Skin of body (tissue), 1 donor: ENCODE measurements at regions not wholly inside any gene's neighbourhood (a gene's known extent, or its start where the extent isn't known, plus 50 kb on each side); places are given as distances from the start of the nearest gene placed in this dataset.

Experiments used
- DNase-seq: peaks from one replicate; lab custom pipeline; 2025; lab: John Stamatoyannopoulos, UW

GRCh38 chr21:25330266-25330665 lies 277.0 kb downstream of the MRPL39 start:
- no peak for DNase-seq

DNA sequence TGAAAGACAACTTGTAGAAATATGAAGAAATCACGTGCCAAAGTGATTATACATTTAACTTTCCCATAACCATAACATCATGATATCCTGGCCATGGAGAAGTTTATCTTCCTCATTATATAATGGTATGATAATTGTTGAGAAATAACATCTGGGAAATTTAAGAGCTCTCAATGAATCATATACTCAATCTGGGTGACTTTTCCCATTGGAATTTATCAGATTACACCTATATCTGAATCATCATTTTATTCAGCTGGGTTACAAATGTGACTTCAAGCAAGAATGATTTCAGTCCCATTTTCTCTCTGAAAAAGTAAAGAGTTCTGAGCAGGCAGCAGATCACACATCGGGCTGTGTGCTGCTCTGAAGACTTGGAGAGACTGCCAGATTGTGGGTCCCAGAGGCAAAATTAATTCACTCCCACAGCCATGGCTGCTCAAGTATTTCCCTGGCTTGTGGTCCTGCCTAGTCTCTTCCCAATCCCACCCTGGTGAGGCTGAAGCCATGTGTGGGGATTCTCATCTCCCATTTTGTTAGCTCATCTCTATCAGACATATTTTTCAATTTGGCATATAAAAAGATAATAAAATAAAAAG lies 278.0 kb downstream of the MRPL39 start:
- DNase-seq: peak; percentile 68

DNA sequence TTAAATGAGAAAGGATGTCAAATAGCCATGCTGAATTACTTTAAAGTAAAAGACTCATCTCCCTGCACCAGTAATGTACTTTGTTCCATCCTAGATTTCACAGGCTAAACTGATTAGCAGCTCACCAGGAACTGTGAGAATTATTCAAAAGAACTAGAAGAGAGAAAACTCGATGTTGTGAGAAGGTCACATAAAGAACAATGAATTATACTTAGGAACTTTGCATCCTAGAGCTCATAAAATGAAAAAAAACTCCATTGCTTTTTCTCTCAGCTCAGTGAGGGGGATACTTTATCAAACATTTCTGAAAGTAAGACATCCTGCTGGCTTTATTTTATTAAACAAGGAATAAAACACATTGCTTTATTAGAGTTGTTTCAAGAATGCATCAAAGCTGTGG lies 278.5 kb downstream of the MRPL39 start:
- no peak for DNase-seq

- no peak for DNase-seq
Observed at GRCh38 chr21:25326181-25326580, 281.1 kb downstream of the MRPL39 start.

DNA sequence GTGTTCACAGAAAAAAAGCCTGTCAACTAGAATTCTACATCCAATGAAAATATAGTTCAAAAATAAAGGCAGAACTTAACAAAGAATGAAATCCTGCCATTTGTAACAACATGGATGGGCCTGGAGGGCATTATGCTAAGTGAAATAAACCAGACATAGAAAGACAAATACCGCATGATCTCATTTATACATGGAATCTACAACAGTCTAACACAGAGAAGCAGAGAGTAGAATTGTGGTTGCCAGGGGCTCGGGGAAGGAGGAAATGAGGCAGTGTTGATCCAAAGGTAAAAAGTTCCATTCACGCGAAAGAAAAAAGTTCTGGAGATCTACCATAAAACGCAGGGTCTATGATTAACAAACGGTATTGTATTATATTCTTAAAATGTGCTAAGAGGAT lies 282.6 kb downstream of the MRPL39 start:
- DNase-seq: no peak

DNA sequence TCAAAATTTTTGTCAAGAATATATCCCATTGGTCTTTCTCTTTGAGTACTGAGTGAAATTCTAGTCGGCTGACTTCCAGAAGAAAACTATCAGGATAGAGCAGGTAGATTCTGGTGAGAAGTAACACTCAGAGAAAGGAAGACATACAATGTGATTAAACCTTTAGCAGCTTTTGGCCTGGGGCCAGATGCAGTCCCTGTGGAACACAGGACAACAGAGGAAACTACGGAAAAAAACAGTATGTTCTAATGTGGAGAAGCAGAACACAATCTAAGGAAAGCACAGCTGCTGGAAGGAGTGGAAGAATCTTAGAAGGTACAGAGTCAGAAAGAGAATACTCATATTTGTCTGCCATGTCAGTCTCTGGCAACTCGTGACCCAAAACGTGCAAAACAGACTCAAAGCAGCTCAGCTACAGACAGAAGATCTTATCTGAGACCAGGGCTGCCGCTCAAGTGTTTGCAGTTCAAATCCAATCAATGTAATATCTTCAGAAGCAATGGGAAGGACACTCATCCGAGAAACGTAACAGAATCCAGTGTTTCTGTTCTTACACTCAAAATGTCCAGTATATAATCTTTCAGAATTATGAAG lies 283.8 kb downstream of the MRPL39 start:
- DNase-seq: no peak

DNA sequence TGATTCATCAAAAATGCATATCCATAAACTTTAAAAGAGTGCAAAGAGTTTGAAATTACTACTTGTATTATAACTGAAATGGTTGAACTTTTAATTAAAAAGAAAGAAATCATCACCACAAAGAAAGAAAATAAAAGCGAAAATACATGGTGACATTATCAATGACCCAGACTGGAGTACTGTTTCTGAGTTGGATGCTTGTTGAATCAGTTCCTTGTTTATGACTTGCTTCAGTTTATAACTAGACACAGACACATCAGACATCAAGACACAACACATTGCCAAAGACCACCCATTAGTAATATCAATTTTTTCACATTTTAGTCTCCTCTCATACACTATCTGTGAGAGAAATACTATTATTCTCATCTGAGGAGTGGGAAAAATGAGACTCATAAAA lies 293.0 kb downstream of the MRPL39 start:
- no peak for DNase-seq

DNA sequence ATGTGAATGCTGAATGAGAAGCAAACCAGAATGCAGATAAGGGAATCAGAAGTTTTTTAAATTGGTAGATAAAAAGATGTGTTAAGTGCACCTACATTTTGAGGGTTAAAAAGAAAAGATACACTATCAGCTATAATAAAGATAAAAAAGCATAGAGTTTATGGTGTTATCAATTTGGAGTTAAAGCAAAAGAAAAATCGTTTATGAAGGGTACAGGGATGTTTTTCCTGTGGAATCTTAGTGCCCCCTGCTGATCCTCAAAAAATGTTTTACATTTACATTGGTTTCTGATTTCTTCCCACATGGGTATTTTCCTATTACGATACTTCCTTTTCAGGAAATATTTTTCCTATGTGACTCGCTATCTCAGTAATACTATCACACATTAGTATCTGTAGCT lies 293.5 kb downstream of the MRPL39 start:
- DNase-seq: no peak

GRCh38 chr21:25307489-25307888 lies 299.8 kb downstream of the MRPL39 start:
- DNase-seq: no peak

DNA sequence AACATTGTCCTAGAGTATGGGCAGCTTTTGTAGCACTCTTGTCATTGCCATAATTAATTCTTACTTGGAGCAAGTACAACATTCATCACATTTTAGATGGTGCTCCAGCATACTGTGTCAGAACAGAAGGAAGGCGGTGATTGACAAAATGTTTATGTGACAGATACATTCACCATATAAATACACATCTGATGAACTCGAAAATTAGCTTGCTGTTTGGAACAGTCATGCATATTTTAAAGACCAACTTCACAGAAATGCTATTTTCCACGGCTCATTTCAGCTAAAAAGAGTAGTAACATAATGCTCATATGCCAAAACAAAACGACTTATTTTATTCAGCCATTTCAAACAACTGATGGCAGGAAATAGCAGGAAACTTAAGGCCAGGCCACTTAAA lies 302.7 kb downstream of the MRPL39 start:
- no peak for DNase-seq

DNA sequence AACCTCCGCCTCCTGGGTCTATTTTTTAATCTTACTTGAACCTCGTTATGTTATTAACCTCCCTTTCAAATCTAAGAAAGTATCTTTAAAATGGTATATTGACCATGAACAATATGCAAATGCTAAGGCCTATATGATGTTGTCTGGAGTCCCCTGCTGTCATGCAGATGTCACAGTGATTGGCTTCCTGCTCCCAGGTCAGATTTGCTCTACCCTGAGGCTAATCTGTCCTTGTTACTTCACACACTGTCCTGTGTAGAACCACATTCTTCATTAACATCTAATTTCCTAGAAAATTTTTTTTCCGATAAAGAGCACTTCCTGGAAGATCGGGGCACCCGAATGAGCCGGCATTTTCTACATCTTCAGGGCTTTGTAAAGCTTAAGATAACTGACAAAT lies 306.6 kb downstream of the MRPL39 start:
- no peak for DNase-seq

GRCh38 chr21:25298512-25299491 lies 308.5 kb downstream of the MRPL39 start:
- DNase-seq: no peak

GRCh38 chr21:25297117-25297516 lies 310.2 kb downstream of the MRPL39 start:
- no peak for DNase-seq

DNA sequence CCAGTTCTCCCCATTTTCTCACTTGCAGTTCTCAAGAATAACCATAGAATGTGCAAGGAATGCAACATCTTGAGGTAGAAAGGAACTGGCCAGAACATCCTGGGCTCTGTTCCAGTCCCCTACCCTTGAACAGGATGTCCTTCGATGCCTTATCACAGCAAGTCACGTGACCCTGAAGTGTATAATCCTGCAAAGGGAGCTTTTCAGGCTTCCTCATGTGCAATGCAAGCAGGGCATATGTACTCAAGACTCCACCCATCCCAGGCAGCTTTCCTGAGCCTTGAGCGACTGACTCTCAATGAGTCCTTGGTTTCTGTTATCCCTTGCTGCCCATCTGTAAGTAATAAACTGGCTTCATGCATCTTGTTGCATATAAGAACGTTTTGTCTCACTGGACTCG lies 311.0 kb downstream of the MRPL39 start:
- no peak for DNase-seq

DNA sequence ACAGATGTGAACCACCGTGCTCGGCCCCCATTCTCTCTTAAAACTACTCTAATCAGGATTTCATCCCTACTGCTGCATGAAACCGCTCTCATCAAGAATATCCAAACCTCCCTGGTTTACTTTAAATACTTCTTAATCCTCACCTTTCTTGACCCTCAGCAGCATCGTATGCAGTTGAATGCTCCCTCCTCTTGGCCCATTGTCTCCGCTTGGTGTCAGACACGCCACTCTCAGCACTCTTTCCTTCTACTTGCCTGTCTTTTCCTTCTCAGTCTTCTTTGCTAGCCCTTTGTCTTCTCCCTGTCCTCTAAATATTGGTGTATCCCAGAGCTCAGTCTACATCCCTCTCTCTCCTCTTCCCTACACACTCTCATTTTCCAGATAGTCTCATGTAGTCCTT lies 314.9 kb downstream of the MRPL39 start:
- DNase-seq: no peak

- DNase-seq: no peak
Observed at GRCh38 chr21:25283720-25284119, 323.6 kb downstream of the MRPL39 start.

DNA sequence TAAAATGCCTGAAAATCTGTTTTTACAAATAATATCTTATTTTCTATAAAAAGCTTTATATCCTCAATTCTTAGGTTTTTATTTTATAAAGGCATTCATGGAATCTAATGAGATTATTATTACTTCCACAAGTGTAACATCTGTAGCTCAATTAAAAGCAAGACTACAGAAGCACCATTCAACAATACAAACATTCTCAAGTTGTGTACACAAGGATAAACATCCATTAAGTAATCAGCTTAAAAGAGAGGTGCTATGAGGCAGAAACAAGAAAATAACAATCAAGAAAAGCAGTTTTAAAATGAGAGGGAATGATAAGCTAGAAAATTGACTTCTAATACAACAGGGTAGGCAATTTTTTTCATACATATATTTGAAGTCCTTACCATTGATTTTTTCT lies 326.1 kb downstream of the MRPL39 start:
- no peak for DNase-seq

GRCh38 chr21:25280061-25280460 lies 327.2 kb downstream of the MRPL39 start:
- no peak for DNase-seq

- no peak for DNase-seq
Observed at GRCh38 chr21:25273959-25274358, 333.3 kb downstream of the MRPL39 start.

DNA sequence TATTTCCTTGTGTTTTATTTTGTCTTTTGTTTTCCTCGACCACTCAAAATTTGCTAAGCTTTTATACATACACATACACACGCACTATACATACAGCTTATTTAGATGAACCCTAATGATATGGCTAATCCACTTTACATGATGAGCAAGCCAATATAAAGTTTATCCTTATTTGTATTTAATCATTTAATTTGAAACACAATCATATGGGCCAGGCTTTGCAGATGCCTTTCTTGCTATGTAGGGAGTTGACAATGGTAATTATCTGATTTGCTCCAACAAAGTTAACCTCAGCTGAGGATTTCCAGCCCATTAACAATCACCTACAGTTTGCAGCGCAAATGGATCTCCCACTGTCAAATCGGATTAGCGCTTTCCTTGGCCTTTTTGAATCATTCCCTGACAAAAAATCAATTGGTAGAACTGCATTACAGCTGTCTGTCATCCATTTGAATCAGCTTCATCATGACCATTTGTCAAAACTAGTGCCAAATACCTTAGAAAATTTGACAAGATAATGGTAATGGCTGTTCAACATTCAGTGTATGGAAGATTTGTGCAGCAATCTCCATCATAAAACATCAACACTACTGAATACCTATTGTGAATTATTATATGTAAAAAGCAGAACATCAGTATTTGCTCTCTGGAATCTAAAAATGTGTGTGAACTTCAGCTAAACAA lies 352.6 kb downstream of the MRPL39 start:
- no peak for DNase-seq

- DNase-seq: no peak
Observed at GRCh38 chr21:25246546-25246945, 360.7 kb downstream of the MRPL39 start.

DNA sequence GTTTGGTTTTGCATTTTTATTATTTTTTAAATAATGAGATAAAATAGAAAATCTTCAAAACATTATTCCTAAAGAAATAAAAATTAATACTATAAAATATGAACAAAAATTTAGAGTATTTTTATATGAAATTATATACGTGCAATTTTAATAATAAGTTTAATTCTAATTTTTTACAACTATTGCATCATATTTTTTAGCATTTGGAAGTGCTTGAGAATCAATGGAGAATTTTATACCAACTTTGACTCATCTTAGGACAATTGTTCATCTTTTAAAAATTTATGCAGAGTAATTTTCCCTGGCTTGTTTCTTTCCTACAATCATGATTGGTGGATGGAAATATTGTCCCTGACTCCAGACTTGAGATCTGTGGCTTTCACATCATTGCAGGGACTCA lies 362.5 kb downstream of the MRPL39 start:
- no peak for DNase-seq
